ENCODE measurements at regions not wholly inside any gene's neighbourhood (a gene's known extent, or its start where the extent isn't known, plus 50 kb on each side); places are given as distances from the start of the nearest gene placed in this dataset.

DNA sequence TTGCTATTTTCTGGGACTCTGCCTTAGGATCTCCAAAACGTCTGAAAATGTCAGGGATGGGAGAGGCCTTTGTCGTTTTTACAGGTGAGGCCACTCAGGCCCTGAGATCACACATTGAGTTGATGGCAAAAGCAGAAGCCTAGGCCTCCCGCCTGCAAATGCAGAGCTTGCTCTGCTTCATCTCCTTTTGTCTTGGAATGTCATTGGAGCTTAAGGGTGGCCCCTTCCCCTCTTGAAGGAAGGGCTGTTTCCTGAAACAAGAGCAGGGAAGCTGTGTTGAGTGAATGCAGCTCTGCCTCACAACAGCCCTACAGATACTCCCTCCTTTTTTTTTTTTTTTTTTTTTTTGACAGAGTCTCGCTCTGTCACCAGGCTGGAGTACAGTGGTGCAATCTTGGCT is 123.5 kb downstream of the GLI2 start:
- WGBS (ENCODE audit: insufficient coverage, insufficient replicate concordance, low lambda C conversion rate, missing lambda C conversion rate) = 2% methylated on average over 3 of the region's 4 CpGs
- TF ChIP-seq SUZ12 (IDR thresholded peaks at IDR 0.05; ENCODE audit: unreplicated experiment) = no peak
- TF ChIP-seq ATF7 (IDR thresholded peaks at IDR 0.05; ENCODE audit: low read depth) = no peak
- no peak for TF ChIP-seq NFYA (IDR thresholded peaks at IDR 0.05; ENCODE audit: borderline replicate concordance, low read depth, low read length)
- no peak for TF ChIP-seq KDM1A (IDR thresholded peaks at IDR 0.05; ENCODE audit: borderline replicate concordance)
- TF ChIP-seq RB1 (IDR thresholded peaks at IDR 0.05; ENCODE audit: borderline replicate concordance) = no peak
- TF ChIP-seq STAT1 (conservative IDR thresholded peaks at IDR 0.05) = no peak
- TF ChIP-seq, protein P1, sequence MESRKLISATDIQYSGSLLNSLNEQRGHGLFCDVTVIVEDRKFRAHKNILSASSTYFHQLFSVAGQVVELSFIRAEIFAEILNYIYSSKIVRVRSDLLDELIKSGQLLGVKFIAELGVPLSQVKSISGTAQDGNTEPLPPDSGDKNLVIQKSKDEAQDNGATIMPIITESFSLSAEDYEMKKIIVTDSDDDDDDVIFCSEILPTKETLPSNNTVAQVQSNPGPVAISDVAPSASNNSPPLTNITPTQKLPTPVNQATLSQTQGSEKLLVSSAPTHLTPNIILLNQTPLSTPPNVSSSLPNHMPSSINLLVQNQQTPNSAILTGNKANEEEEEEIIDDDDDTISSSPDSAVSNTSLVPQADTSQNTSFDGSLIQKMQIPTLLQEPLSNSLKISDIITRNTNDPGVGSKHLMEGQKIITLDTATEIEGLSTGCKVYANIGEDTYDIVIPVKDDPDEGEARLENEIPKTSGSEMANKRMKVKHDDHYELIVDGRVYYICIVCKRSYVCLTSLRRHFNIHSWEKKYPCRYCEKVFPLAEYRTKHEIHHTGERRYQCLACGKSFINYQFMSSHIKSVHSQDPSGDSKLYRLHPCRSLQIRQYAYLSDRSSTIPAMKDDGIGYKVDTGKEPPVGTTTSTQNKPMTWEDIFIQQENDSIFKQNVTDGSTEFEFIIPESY (IDR thresholded peaks at IDR 0.05) = no peak
- TF ChIP-seq BHLHE40 (IDR thresholded peaks at IDR 0.05; ENCODE audit: borderline replicate concordance in 1 of 2, low read depth in 2 of 2, low read length in 1 of 2) = no peak
- Histone ChIP-seq H3K36me3 (ENCODE audit: control insufficient read depth in 2 of 2, insufficient read depth in 2 of 2, low read length in 1 of 2) (no peaks in the 10 kb centered on the region), H3K79me2 (ENCODE audit: control insufficient read depth, insufficient read depth, low read length) (no peaks in the 10 kb centered on the region), H4K20me1 (ENCODE audit: control insufficient read depth, insufficient read depth) (no peaks in the 10 kb centered on the region), H2AFZ (ENCODE audit: control insufficient read depth, low read depth, low read length) (no peak overlapping the region), H3K9ac (ENCODE audit: control insufficient read depth, insufficient read depth, low read length) (no peak overlapping the region), H3K4me1 (ENCODE audit: control insufficient read depth, insufficient read depth, low read length) (no peaks in the 10 kb centered on the region), H3K9me3 (replicated peaks; ENCODE audit: control insufficient read depth, insufficient read depth, low read length) (no peaks in the 10 kb centered on the region), H3K27me3 (replicated peaks in 1 of 2; ENCODE audit: control insufficient read depth in 2 of 2, insufficient read depth in 2 of 2, low read length in 1 of 2) (no peaks in the 10 kb centered on the region), H3K27ac (ENCODE audit: control insufficient read depth, insufficient read depth) (no peak overlapping the region), H3K4me3 (no peak overlapping the region), H3K4me2 (ENCODE audit: control insufficient read depth, insufficient read depth) (no peak overlapping the region)
- intact Hi-C loops (cut with micrococcal nuclease; ENCODE audit: unreplicated experiment) = no loop called here
- ATAC-seq = no peak
- ChIA-PET POLR2A (no interaction called here), SMC1A (ENCODE audit: uncharacterized antibody, unreplicated experiment) (no interaction called here), RAD21 (ENCODE audit: unreplicated experiment) (no interaction called here), CTCF (no interaction called here)
- no peak for DNase-seq (ENCODE audit: low read depth, low spot score)
- BruUV-seq (replicated peaks) = no TSS peak
- in situ Hi-C loops (cut with MboI) = no loop called here
- FAIRE-seq = no peak
